ENCODE measurements at regions not wholly inside any gene's neighbourhood (a gene's known extent, or its start where the extent isn't known, plus 50 kb on each side); places are given as distances from the start of the nearest gene placed in this dataset.

- Histone ChIP-seq H3K9me2 (ENCODE audit: low read depth, low read length) (no peaks in the 10 kb centered on the region), H3K27ac (ENCODE audit: low read depth, low read length, poor library complexity, severe bottlenecking) (no peak overlapping the region), H3K4me3 (ENCODE audit: low read depth, low read length, poor library complexity, severe bottlenecking) (no peak overlapping the region), H3F3A (ENCODE audit: insufficient read depth, low read length) (no peaks in the 10 kb centered on the region), H2AFZ (ENCODE audit: low read length) (no peak overlapping the region), H4K20me1 (ENCODE audit: insufficient read depth, low read length) (no peaks in the 10 kb centered on the region), H3K4me2 (ENCODE audit: low read length) (no peak overlapping the region), H3K9me3 (ENCODE audit: low read length) (no peaks in the 10 kb centered on the region), H3K27me3 (ENCODE audit: insufficient read depth, low read length) (0 out of 2 replicates have a peak, but pooled peaks cover 5% of the 10 kb centered on the region), H3K9ac (ENCODE audit: low read length) (no peak overlapping the region), H3K36me3 (ENCODE audit: insufficient read depth, low read length) (no peaks in the 10 kb centered on the region), H3K4me1 (ENCODE audit: insufficient read depth, low read length, severe bottlenecking) (no peaks in the 10 kb centered on the region), H3K79me2 (ENCODE audit: insufficient read depth, low read length) (no peaks in the 10 kb centered on the region)
- TF ChIP-seq EZH2 (IDR thresholded peaks at IDR 0.05; ENCODE audit: borderline replicate concordance, low read length) (no peak), CTCF (IDR thresholded peaks at IDR 0.05; ENCODE audit: low read length) (no peak)
These were observed 390.0 kb upstream of the MKI67 start for GRCh38 chr10:128516180-128516579.

GRCh38 chr10:128517167-128517566 is 390.9 kb upstream of the MKI67 start:
- Histone ChIP-seq H3K4me3 (ENCODE audit: low read depth, low read length, poor library complexity, severe bottlenecking) (no peak overlapping the region), H3K27ac (ENCODE audit: low read depth, low read length, poor library complexity, severe bottlenecking) (no peak overlapping the region), H3K9me3 (ENCODE audit: low read length) (no peaks in the 10 kb centered on the region), H3K36me3 (ENCODE audit: insufficient read depth, low read length) (no peaks in the 10 kb centered on the region), H3K4me1 (ENCODE audit: insufficient read depth, low read length, severe bottlenecking) (no peaks in the 10 kb centered on the region), H3F3A (ENCODE audit: insufficient read depth, low read length) (no peaks in the 10 kb centered on the region), H3K4me2 (ENCODE audit: low read length) (no peak overlapping the region), H3K9me2 (ENCODE audit: low read depth, low read length) (no peaks in the 10 kb centered on the region), H4K20me1 (ENCODE audit: insufficient read depth, low read length) (no peaks in the 10 kb centered on the region), H3K79me2 (ENCODE audit: insufficient read depth, low read length) (no peaks in the 10 kb centered on the region), H3K9ac (ENCODE audit: low read length) (no peak overlapping the region), H2AFZ (ENCODE audit: low read length) (no peak overlapping the region), H3K27me3 (ENCODE audit: insufficient read depth, low read length) (0 out of 2 replicates have a peak, but pooled peaks cover 5% of the 10 kb centered on the region)
- TF ChIP-seq EZH2 (IDR thresholded peaks at IDR 0.05; ENCODE audit: borderline replicate concordance, low read length) (no peak), CTCF (IDR thresholded peaks at IDR 0.05; ENCODE audit: low read length) (no peak)

GRCh38 chr10:128518000-128518399 is 391.8 kb upstream of the MKI67 start:
- Histone ChIP-seq H3K9ac (ENCODE audit: low read length) (no peak overlapping the region), H2AFZ (ENCODE audit: low read length) (no peak overlapping the region), H3K4me3 (ENCODE audit: low read depth, low read length, poor library complexity, severe bottlenecking) (no peak overlapping the region), H3K27ac (ENCODE audit: low read depth, low read length, poor library complexity, severe bottlenecking) (no peak overlapping the region), H3K4me2 (ENCODE audit: low read length) (no peak overlapping the region), H3K79me2 (ENCODE audit: insufficient read depth, low read length) (no peaks in the 10 kb centered on the region), H3F3A (ENCODE audit: insufficient read depth, low read length) (no peaks in the 10 kb centered on the region), H3K4me1 (ENCODE audit: insufficient read depth, low read length, severe bottlenecking) (no peaks in the 10 kb centered on the region), H3K9me2 (ENCODE audit: low read depth, low read length) (no peaks in the 10 kb centered on the region), H4K20me1 (ENCODE audit: insufficient read depth, low read length) (no peaks in the 10 kb centered on the region), H3K9me3 (ENCODE audit: low read length) (no peaks in the 10 kb centered on the region), H3K27me3 (ENCODE audit: insufficient read depth, low read length) (0 out of 2 replicates have a peak, but pooled peaks cover 3% of the 10 kb centered on the region), H3K36me3 (ENCODE audit: insufficient read depth, low read length) (no peaks in the 10 kb centered on the region)
- TF ChIP-seq CTCF (IDR thresholded peaks at IDR 0.05; ENCODE audit: low read length) (no peak), EZH2 (IDR thresholded peaks at IDR 0.05; ENCODE audit: borderline replicate concordance, low read length) (no peak)
